ENCODE measurements at regions not wholly inside any gene's neighbourhood (a gene's known extent, or its start where the extent isn't known, plus 50 kb on each side); places are given as distances from the start of the nearest gene placed in this dataset.

GRCh38 chr1:191711961-191712360 lies 446.3 kb upstream of the RGS18 start:
- TF ChIP-seq CTCF (IDR thresholded peaks at IDR 0.05) = no peak
- TF ChIP-seq POLR2A (IDR thresholded peaks at IDR 0.05) = no peak
- TF ChIP-seq EP300 (IDR thresholded peaks at IDR 0.05) = no peak

All from upper lobe of left lung (tissue), 4 donors.